ENCODE measurements at regions not wholly inside any gene's neighbourhood (a gene's known extent, or its start where the extent isn't known, plus 50 kb on each side); places are given as distances from the start of the nearest gene placed in this dataset.
"Not testable (repeated sequence)": the region's sequence is repeated elsewhere in the genome, so short reads cannot be mapped to it uniquely, and the experiment has no call there.

GRCh38 chr20:39773380-39774000 is 811.3 kb downstream of the DHX35 start:
- Mint-ChIP-seq H3K4me3 (no peak overlapping the region), H3K9me3 (peaks cover 4 to 20% (median 9%) of the 10 kb centered on the region in 6 donors), H3K27ac (no peak overlapping the region), H3K4me1 (no peaks in the 10 kb centered on the region), H3K36me3 (peaks cover 8 to 19% (median 9%) of the 10 kb centered on the region in 3 donors), H3K27me3 (ENCODE audit: low read depth in 3 of 3) (peaks cover 0 to 2% (median 0%) of the 10 kb centered on the region in 3 donors)
- DNase-seq, result no peak

GRCh38 chr20:39767352-39767751 is 805.2 kb downstream of the DHX35 start:
- Mint-ChIP-seq H3K4me3 (no peak overlapping the region), H3K9me3 (peaks cover 3 to 32% (median 19%) of the 10 kb centered on the region in 6 donors), H3K4me1 (no peaks in the 10 kb centered on the region), H3K27me3 (ENCODE audit: low read depth in 3 of 3) (peaks cover 0 to 2% (median 0%) of the 10 kb centered on the region in 3 donors), H3K27ac (no peak overlapping the region), H3K36me3 (peaks cover 6 to 13% (median 9%) of the 10 kb centered on the region in 3 donors)
- no peak for DNase-seq

GRCh38 chr20:39766333-39766732 is 804.2 kb downstream of the DHX35 start:
- no peaks in the 10 kb centered on the region for H3K4me1 Mint-ChIP-seq
- no peak overlapping the region for H3K4me3 Mint-ChIP-seq

GRCh38 chr20:39762716-39763115 is 800.6 kb downstream of the DHX35 start:
- H3K27ac Mint-ChIP-seq, result no peak overlapping the region
- no peak overlapping the region for H3K4me3 Mint-ChIP-seq
- H3K9me3 Mint-ChIP-seq, result peaks cover 0 to 20% (median 9%) of the 10 kb centered on the region in 6 donors
- H3K4me1 Mint-ChIP-seq, result no peaks in the 10 kb centered on the region
- H3K36me3 Mint-ChIP-seq, result peaks cover 4 to 12% (median 8%) of the 10 kb centered on the region in 3 donors
- H3K27me3 Mint-ChIP-seq (ENCODE audit: low read depth in 3 of 3), result peaks cover 0 to 2% (median 0%) of the 10 kb centered on the region in 3 donors
- no peak for DNase-seq

More at GRCh38 chr20:39766333-39766732, 804.2 kb downstream of the DHX35 start:
- no peak for DNase-seq
- Mint-ChIP-seq H3K36me3 (peaks cover 4 to 13% (median 8%) of the 10 kb centered on the region in 3 donors), H3K9me3 (peaks cover 3 to 32% (median 20%) of the 10 kb centered on the region in 6 donors), H3K27me3 (ENCODE audit: low read depth in 3 of 3) (peaks cover 0 to 2% (median 2%) of the 10 kb centered on the region in 3 donors), H3K27ac (no peak overlapping the region)

- no peak overlapping the region for H3K27ac Mint-ChIP-seq
- no peak overlapping the region for H3K4me3 Mint-ChIP-seq
- H3K4me1 Mint-ChIP-seq, result no peaks in the 10 kb centered on the region
- peaks cover 2 to 14% (median 8%) of the 10 kb centered on the region in 6 donors for H3K9me3 Mint-ChIP-seq
- H3K27me3 Mint-ChIP-seq (ENCODE audit: low read depth in 3 of 3), result peaks cover 0 to 3% (median 2%) of the 10 kb centered on the region in 3 donors
- DNase-seq, result no peak
- peaks cover 4 to 8% (median 4%) of the 10 kb centered on the region in 3 donors for H3K36me3 Mint-ChIP-seq
These were observed 796.7 kb downstream of the DHX35 start for GRCh38 chr20:39758876-39759275.

GRCh38 chr20:39756828-39757227 is 794.7 kb downstream of the DHX35 start:
- Mint-ChIP-seq H3K27me3 (ENCODE audit: low read depth in 3 of 3) (peaks cover 0 to 3% (median under 1%) of the 10 kb centered on the region in 3 donors), H3K4me3 (no peak overlapping the region), H3K36me3 (peaks cover 4 to 11% (median 8%) of the 10 kb centered on the region in 3 donors), H3K4me1 (no peaks in the 10 kb centered on the region), H3K9me3 (peaks cover 0 to 25% (median 4%) of the 10 kb centered on the region in 6 donors), H3K27ac (no peak overlapping the region)
- no peak for DNase-seq

GRCh38 chr20:39756369-39756768 is 794.2 kb downstream of the DHX35 start:
- no peak overlapping the region for H3K27ac Mint-ChIP-seq
- H3K36me3 Mint-ChIP-seq, result peaks cover 5 to 14% (median 7%) of the 10 kb centered on the region in 3 donors
- DNase-seq, result no peak
- no peaks in the 10 kb centered on the region for H3K4me1 Mint-ChIP-seq
- peaks cover 0 to 3% (median 0%) of the 10 kb centered on the region in 3 donors for H3K27me3 Mint-ChIP-seq (ENCODE audit: low read depth in 3 of 3)
- peaks cover 0 to 29% (median 5%) of the 10 kb centered on the region in 6 donors for H3K9me3 Mint-ChIP-seq
- no peak overlapping the region for H3K4me3 Mint-ChIP-seq

GRCh38 chr20:39752262-39752876 is 790.2 kb downstream of the DHX35 start:
- peaks cover 9 to 50% (median 21%) of the 10 kb centered on the region in 6 donors for H3K9me3 Mint-ChIP-seq
- H3K27me3 Mint-ChIP-seq (ENCODE audit: low read depth in 3 of 3), result peaks cover 0 to 3% (median 0%) of the 10 kb centered on the region in 3 donors
- H3K27ac Mint-ChIP-seq, result no peak overlapping the region
- H3K36me3 Mint-ChIP-seq, result peaks cover 0 to 12% (median 3%) of the 10 kb centered on the region in 3 donors
- DNase-seq, result no peak
- H3K4me1 Mint-ChIP-seq, result no peaks in the 10 kb centered on the region
- H3K4me3 Mint-ChIP-seq, result no peak overlapping the region

GRCh38 chr20:39751557-39752137 is 789.5 kb downstream of the DHX35 start:
- no peak for DNase-seq
- no peaks in the 10 kb centered on the region for H3K4me1 Mint-ChIP-seq
- peaks cover 9 to 47% (median 21%) of the 10 kb centered on the region in 6 donors for H3K9me3 Mint-ChIP-seq
- no peak overlapping the region for H3K27ac Mint-ChIP-seq
- H3K36me3 Mint-ChIP-seq, result peaks cover 0 to 12% (median 3%) of the 10 kb centered on the region in 3 donors
- peaks cover 0 to 2% (median 0%) of the 10 kb centered on the region in 3 donors for H3K27me3 Mint-ChIP-seq (ENCODE audit: low read depth in 3 of 3)
- H3K4me3 Mint-ChIP-seq, result no peak overlapping the region

GRCh38 chr20:39745380-39745779 is 783.2 kb downstream of the DHX35 start:
- DNase-seq, result no peak
- peaks cover 0 to 3% (median 0%) of the 10 kb centered on the region in 3 donors for H3K36me3 Mint-ChIP-seq
- peaks cover 14 to 32% (median 19%) of the 10 kb centered on the region in 6 donors for H3K9me3 Mint-ChIP-seq
- no peak overlapping the region for H3K27ac Mint-ChIP-seq
- no peaks in the 10 kb centered on the region for H3K4me1 Mint-ChIP-seq
- H3K27me3 Mint-ChIP-seq (ENCODE audit: low read depth in 3 of 3), result no peaks in the 10 kb centered on the region
- no peak overlapping the region for H3K4me3 Mint-ChIP-seq

GRCh38 chr20:39738651-39739050 is 776.5 kb downstream of the DHX35 start:
- Mint-ChIP-seq H3K9me3 (peaks cover 0 to 4% (median under 1%) of the 10 kb centered on the region in 6 donors), H3K36me3 (no peaks in the 10 kb centered on the region), H3K4me1 (no peaks in the 10 kb centered on the region), H3K27me3 (ENCODE audit: low read depth in 3 of 3) (peaks cover 0 to 1% (median 0%) of the 10 kb centered on the region in 3 donors), H3K4me3 (no peak overlapping the region), H3K27ac (no peak overlapping the region)
- DNase-seq, result no peak

GRCh38 chr20:39736434-39737327 is 774.5 kb downstream of the DHX35 start:
- DNase-seq, result no peak
- Mint-ChIP-seq H3K27me3 (ENCODE audit: low read depth in 3 of 3) (peaks cover 0 to 1% (median 0%) of the 10 kb centered on the region in 3 donors), H3K36me3 (peaks cover 0 to 9% (median 7%) of the 10 kb centered on the region in 3 donors), H3K9me3 (peaks cover 0 to 15% (median 2%) of the 10 kb centered on the region in 6 donors), H3K27ac (no peak overlapping the region), H3K4me3 (no peak overlapping the region), H3K4me1 (no peaks in the 10 kb centered on the region)

- H3K27ac Mint-ChIP-seq; DNase-seq; H3K4me3 Mint-ChIP-seq; H3K4me1 Mint-ChIP-seq; H3K27me3 Mint-ChIP-seq (ENCODE audit: low read depth in 3 of 3): not testable (repeated sequence)
- Mint-ChIP-seq H3K36me3 (peaks cover 17 to 25% (median 24%) of the 10 kb centered on the region in 3 donors), H3K9me3 (peaks cover 33 to 75% (median 45%) of the 10 kb centered on the region in 6 donors)
These were observed 763.4 kb downstream of the DHX35 start for GRCh38 chr20:39725513-39725912.
